Fibroblast of mammary gland (primary cell): ENCODE measurements at regions not wholly inside any gene's neighbourhood (a gene's known extent, or its start where the extent isn't known, plus 50 kb on each side); places are given as distances from the start of the nearest gene placed in this dataset.
A peak's percentile ranks its signal among the peaks of the same experiment; 100 is the strongest.
"Not testable (repeated sequence)": the region's sequence is repeated elsewhere in the genome, so short reads cannot be mapped to it uniquely, and the experiment has no call there.

Experiments
- DNase-seq: peaks from one replicate; pipeline ENCODE4 v3.0.0-alpha.2; 2010; ENCODE audit warnings: low read depth
- H3K4me3 ChIP-seq: 2 replicates; pipeline ENCODE4 v1.5.1; 2011; ENCODE audit warnings: low read depth, mild to moderate bottlenecking, low read length, moderate library complexity; ENCODE audit not compliant: control insufficient read depth
- TF ChIP-seq, protein P1 (sequence below): conservative IDR thresholded peaks from 2 replicates; pipeline ENCODE4 v1.5.1; 2011; ENCODE audit warnings: low read depth, low read length, inconsistent platforms; ENCODE audit not compliant: control insufficient read depth, insufficient read depth

DNA sequence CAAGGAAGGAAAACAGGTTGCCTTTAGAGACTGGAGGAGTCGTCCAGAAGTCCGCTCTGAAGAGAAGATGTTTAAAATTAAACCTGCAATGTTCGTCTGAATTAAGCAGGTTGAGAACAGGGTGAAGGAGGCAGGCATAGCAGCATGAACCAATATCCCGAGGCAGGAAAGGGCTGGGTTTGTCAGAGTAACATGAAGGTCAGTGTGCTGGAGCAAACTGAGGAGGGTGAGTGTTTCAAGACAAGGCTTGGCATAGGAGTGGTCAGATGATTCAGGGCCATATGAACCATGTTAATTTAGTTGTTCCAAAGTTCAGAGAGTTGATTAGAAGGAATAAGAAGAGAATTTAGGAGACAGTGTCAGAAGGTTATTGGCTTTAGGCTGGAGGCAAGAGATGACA lies 93.3 kb downstream of the UTRN start:
- H3K4me3 ChIP-seq = no peak overlapping the region
- TF ChIP-seq, protein P1, sequence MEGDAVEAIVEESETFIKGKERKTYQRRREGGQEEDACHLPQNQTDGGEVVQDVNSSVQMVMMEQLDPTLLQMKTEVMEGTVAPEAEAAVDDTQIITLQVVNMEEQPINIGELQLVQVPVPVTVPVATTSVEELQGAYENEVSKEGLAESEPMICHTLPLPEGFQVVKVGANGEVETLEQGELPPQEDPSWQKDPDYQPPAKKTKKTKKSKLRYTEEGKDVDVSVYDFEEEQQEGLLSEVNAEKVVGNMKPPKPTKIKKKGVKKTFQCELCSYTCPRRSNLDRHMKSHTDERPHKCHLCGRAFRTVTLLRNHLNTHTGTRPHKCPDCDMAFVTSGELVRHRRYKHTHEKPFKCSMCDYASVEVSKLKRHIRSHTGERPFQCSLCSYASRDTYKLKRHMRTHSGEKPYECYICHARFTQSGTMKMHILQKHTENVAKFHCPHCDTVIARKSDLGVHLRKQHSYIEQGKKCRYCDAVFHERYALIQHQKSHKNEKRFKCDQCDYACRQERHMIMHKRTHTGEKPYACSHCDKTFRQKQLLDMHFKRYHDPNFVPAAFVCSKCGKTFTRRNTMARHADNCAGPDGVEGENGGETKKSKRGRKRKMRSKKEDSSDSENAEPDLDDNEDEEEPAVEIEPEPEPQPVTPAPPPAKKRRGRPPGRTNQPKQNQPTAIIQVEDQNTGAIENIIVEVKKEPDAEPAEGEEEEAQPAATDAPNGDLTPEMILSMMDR = no peak
- DNase-seq = peak; percentile 78

DNA sequence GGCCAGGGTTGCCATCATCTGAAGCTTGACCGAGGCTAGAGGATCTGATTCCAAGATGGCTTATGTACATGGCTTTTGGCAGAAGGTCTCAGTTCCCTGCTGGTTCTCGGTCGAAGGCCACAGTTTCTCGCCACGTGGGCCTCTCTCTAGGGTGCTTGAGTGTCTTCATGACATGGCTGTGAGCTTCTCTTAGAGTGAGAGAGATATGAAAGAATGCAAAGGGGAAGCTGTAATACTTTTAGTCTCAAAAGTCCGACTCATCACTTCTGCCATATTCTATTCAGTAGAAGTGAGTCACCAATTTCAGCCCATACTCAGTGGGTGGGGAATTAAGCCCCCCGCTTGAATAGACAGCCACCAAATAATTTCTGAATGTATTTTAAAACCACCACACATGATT lies 94.2 kb downstream of the UTRN start:
- peak; percentile 70 for DNase-seq
- H3K4me3 ChIP-seq = no peak overlapping the region
- TF ChIP-seq, protein P1 = no peak

- H3K4me3 ChIP-seq, DNase-seq: not testable (repeated sequence)
These were observed 96.4 kb downstream of the UTRN start for GRCh38 chr6:144381499-144381898.

DNA sequence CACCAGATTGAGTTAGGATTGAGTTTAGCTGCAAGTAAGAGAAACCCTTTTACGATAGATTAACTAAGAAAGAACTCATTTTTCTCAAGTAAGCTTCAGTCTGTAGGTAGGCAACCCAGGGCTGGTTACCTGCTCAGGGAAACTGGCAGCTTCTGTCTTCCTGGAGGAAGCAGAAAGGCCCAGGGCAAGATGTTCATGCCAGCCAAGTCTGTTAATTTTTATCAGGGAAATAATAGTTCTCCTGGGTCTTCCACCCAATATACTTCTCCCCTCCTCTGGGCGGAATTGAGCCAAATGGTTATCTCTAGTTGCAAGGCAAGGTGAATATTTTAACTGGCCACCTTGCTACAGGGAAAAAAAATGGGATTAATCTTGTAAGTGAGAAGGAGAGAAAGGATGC lies 98.2 kb downstream of the UTRN start:
- no peak for DNase-seq
- H3K4me3 ChIP-seq = no peak overlapping the region
- TF ChIP-seq, protein P1 = no peak

DNA sequence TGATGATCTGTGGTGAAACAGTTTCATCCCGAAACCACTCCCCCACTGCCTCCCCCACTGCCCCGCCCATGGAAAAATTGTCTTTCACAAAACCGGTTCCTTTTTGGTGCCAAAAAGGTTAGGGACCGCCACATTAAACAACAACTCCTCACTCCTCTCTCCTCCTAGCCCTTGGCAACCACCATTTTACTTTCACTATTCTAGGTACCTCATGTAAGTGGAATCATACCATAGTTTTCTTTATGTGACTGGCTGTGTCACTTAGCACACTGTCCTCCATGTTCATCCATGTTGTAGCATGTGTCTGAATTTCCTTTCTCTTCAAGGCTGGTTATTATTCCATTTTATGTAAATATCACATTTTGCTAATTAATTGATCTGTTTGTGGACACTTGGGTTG lies 99.3 kb downstream of the UTRN start:
- no peak for DNase-seq
- TF ChIP-seq, protein P1 = no peak
- H3K4me3 ChIP-seq = no peak overlapping the region

- not testable (repeated sequence) for H3K4me3 ChIP-seq, DNase-seq
These were observed 104.3 kb downstream of the UTRN start for GRCh38 chr6:144389474-144389873.

GRCh38 chr6:144390202-144390601 lies 105.1 kb downstream of the UTRN start:
- no peak overlapping the region for H3K4me3 ChIP-seq
- no peak for DNase-seq
- TF ChIP-seq, protein P1 = no peak

DNA sequence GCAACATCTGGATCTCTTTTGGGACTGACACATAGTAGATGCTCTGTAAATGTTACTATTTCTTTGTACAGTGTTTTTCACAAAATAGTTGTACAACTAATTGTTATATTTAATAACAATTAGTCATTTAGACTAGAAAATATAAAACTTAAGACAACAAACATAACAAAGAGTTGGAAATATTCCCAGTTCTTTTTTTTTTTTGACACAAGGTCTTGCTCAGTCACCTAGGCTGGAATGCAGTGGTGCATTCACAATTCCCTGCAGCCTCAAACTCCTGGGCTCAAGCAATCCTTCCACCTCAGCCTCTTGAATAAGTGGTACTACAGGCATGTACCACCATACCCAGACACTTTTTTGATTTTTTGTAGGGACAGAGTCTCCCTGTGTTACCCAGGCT lies 105.8 kb downstream of the UTRN start:
- DNase-seq = peak; percentile 29

More for the DNA sequence above, 105.8 kb downstream of the UTRN start:
- TF ChIP-seq, protein P1 = no peak
- H3K4me3 ChIP-seq = no peak overlapping the region
